Neural progenitor cell (in vitro differentiated cells): ENCODE measurements at regions not wholly inside any gene's neighbourhood (a gene's known extent, or its start where the extent isn't known, plus 50 kb on each side); places are given as distances from the start of the nearest gene placed in this dataset.

Experiments used
- DNase-seq: peaks from one replicate; pipeline ENCODE4 v3.0.0-alpha.2; 2016; ENCODE audit warnings: low spot score
- H2AFZ ChIP-seq: fragments of 200-600 bp; sonication (generic); replicated peaks from 2 replicates; pipeline ENCODE4 v1.6.1; 2016; ENCODE audit warnings: antibody characterized with exemption
- H3F3A ChIP-seq: fragments of 200-600 bp; sonication (generic); 2 replicates; pipeline ENCODE4 v1.6.1; 2016; ENCODE audit warnings: antibody characterized with exemption, low read depth
- H3K27ac ChIP-seq: fragments of 200-600 bp; sonication (generic); 2 replicates; pipeline ENCODE4 v1.5.1; 2016; ENCODE audit warnings: mild to moderate bottlenecking
- H3K27me3 ChIP-seq: fragments of 200-600 bp; sonication (generic); 2 replicates; pipeline ENCODE4 v1.6.1; 2016; ENCODE audit warnings: mild to moderate bottlenecking, moderate library complexity
- H3K36me3 ChIP-seq: fragments of 200-600 bp; sonication (generic); 2 replicates; pipeline ENCODE4 v1.5.1; 2016
- H3K4me1 ChIP-seq: fragments of 200-600 bp; sonication (generic); 2 replicates; pipeline ENCODE4 v1.6.1; 2016; ENCODE audit warnings: mixed run types
- H3K4me2 ChIP-seq: fragments of 200-600 bp; sonication (generic); 2 replicates; pipeline ENCODE4 v1.6.1; 2016
- H3K4me3 ChIP-seq: fragments of 200-600 bp; sonication (generic); 2 replicates; pipeline ENCODE4 v1.5.1; 2016
- H3K79me2 ChIP-seq: fragments of 200-600 bp; sonication (generic); 2 replicates; pipeline ENCODE4 v1.6.1; 2016; ENCODE audit warnings: low read depth
- H3K9ac ChIP-seq: fragments of 200-600 bp; sonication (generic); 2 replicates; pipeline ENCODE4 v1.6.1; 2016
- H3K9me3 ChIP-seq: fragments of 200-600 bp; sonication (generic); 2 replicates; pipeline ENCODE4 v1.5.1; 2016; ENCODE audit warnings: low read depth
- H4K20me1 ChIP-seq: fragments of 200-600 bp; sonication (generic); 2 replicates; pipeline ENCODE4 v1.6.1; 2016; ENCODE audit warnings: low read depth
- H3K27ac Mint-ChIP-seq: 3 replicates; pipeline ENCODE4 v1.8.0; 2021; ENCODE audit warnings: mixed read lengths
- H3K27me3 Mint-ChIP-seq: 2 replicates; pipeline ENCODE4 v1.8.0; 2022; ENCODE audit warnings: low read depth, mild to moderate bottlenecking, inconsistent platforms, moderate library complexity, mixed read lengths; ENCODE audit not compliant: insufficient read depth
- H3K36me3 Mint-ChIP-seq: 3 replicates; pipeline ENCODE4 v1.8.0; 2021; ENCODE audit warnings: mixed read lengths
- H3K4me1 Mint-ChIP-seq: 3 replicates; pipeline ENCODE4 v1.8.0; 2021; ENCODE audit warnings: mixed read lengths
- H3K4me3 Mint-ChIP-seq: 3 replicates; pipeline ENCODE4 v1.8.0; 2021; ENCODE audit warnings: mild to moderate bottlenecking, moderate library complexity, mixed read lengths
- H3K9me3 Mint-ChIP-seq: 3 replicates; pipeline ENCODE4 v1.8.0; 2020; ENCODE audit warnings: mixed read lengths
- CTCF ChIP-seq: fragments of 200-600 bp; sonication (generic); IDR thresholded peaks from 2 replicates; pipeline ENCODE4 v1.5.1; 2017; ENCODE audit warnings: antibody characterized with exemption, mild to moderate bottlenecking
- EZH2 ChIP-seq: fragments of 200-600 bp; sonication (generic); IDR thresholded peaks from 2 replicates; pipeline ENCODE4 v1.6.1; 2017; ENCODE audit warnings: antibody characterized with exemption, mild to moderate bottlenecking, moderate library complexity
- EZH2phosphoT487 ChIP-seq: fragments of 200-600 bp; sonication (generic); IDR thresholded peaks from 2 replicates; pipeline ENCODE4 v1.6.1; 2017; ENCODE audit warnings: antibody characterized with exemption

- Mint-ChIP-seq H3K27ac (no peak overlapping the region), H3K9me3 (no peaks in the 10 kb centered on the region), H3K4me3 (no peak overlapping the region), H3K4me1 (peaks cover 4% of the 10 kb centered on the region), H3K27me3 (peaks cover 6% of the 10 kb centered on the region), H3K36me3 (no peaks in the 10 kb centered on the region)
- Histone ChIP-seq H3K36me3 (no peaks in the 10 kb centered on the region), H3K4me2 (no peak overlapping the region), H3F3A (no peaks in the 10 kb centered on the region), H3K27ac (no peak overlapping the region), H3K4me3 (no peak overlapping the region), H2AFZ (no peak overlapping the region), H3K79me2 (no peaks in the 10 kb centered on the region), H3K9me3 (no peaks in the 10 kb centered on the region), H3K4me1 (peaks cover 3% of the 10 kb centered on the region), H3K27me3 (no peaks in the 10 kb centered on the region), H4K20me1 (no peaks in the 10 kb centered on the region), H3K9ac (no peak overlapping the region)
- DNase-seq, result no peak
- TF ChIP-seq EZH2phosphoT487 (no peak), EZH2 (no peak), CTCF (no peak)
Measured at GRCh38 chr7:114761973-114762372, 159.9 kb upstream of the MDFIC start.

DNA sequence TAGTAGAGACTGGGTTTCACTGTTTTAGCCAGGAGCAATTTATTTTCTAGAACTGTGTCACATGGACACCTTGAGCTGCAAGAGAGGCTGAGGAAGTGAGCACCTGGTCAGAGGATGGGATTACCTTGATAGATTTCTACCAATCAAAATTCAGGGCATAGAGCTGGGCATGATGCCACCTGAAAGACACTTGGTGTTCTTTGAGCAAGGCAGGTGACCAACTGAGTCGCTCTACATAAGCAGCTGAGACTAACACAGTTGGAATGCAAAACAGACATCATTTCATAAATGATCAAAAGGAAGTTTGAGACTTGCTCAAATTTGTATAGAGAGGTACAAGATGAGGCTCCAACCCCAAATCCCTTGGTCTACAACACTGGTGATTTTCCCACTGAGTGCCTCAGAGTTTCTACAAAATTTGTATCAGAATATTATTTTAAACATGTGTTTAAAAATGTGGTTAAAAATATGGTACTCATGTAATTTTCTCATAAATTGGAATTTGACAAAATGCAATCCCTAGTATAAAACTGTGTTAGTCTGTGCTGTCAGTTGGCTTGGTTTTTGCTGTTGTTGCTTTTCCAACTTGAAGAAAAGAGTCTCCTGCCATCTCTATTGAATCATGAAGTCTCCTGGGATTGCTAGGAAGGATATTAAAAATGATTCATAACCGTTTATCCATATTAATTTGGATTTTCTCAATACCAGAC lies 156.4 kb upstream of the MDFIC start:
- Histone ChIP-seq H3K4me1 (no peaks in the 10 kb centered on the region), H3K4me2 (no peak overlapping the region), H3K36me3 (no peaks in the 10 kb centered on the region), H3K9ac (no peak overlapping the region), H2AFZ (no peak overlapping the region), H4K20me1 (no peaks in the 10 kb centered on the region), H3K27me3 (no peaks in the 10 kb centered on the region), H3F3A (no peaks in the 10 kb centered on the region), H3K79me2 (no peaks in the 10 kb centered on the region), H3K9me3 (no peaks in the 10 kb centered on the region), H3K27ac (no peak overlapping the region), H3K4me3 (no peak overlapping the region)
- H3K27me3 Mint-ChIP-seq, result no peaks in the 10 kb centered on the region
- no peak overlapping the region for H3K27ac Mint-ChIP-seq
- H3K4me3 Mint-ChIP-seq, result no peak overlapping the region
- no peaks in the 10 kb centered on the region for H3K36me3 Mint-ChIP-seq
- H3K9me3 Mint-ChIP-seq, result no peaks in the 10 kb centered on the region
- DNase-seq, result no peak
- no peak for TF ChIP-seq EZH2phosphoT487
- no peaks in the 10 kb centered on the region for H3K4me1 Mint-ChIP-seq

DNA sequence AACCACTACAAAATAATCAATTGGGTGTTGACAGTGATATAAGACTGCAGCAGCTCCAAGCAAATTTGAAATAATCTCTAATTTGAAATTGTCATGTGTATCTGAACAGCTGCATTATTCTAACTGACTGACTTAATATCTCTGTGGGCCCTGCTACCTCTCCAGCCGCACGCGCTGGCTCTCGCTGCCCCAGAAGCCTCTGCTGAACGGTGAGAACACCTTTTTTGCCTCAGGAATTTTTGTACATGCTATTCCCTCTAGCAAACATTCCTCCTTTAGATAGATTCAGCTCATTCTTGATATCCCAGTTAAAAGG lies 155.9 kb upstream of the MDFIC start:
- Histone ChIP-seq H3K27ac (no peak overlapping the region), H3K9ac (no peak overlapping the region), H3K36me3 (no peaks in the 10 kb centered on the region), H3K4me3 (no peak overlapping the region), H3K27me3 (no peaks in the 10 kb centered on the region), H4K20me1 (no peaks in the 10 kb centered on the region), H3F3A (no peaks in the 10 kb centered on the region), H3K4me1 (no peaks in the 10 kb centered on the region), H3K9me3 (no peaks in the 10 kb centered on the region), H3K4me2 (no peak overlapping the region), H3K79me2 (no peaks in the 10 kb centered on the region), H2AFZ (no peak overlapping the region)
- Mint-ChIP-seq H3K9me3 (no peaks in the 10 kb centered on the region), H3K4me3 (no peak overlapping the region), H3K4me1 (no peaks in the 10 kb centered on the region), H3K36me3 (no peaks in the 10 kb centered on the region), H3K27me3 (no peaks in the 10 kb centered on the region), H3K27ac (no peak overlapping the region)
- TF ChIP-seq EZH2phosphoT487 (no peak), EZH2 (no peak), CTCF (no peak)
- DNase-seq, result no peak

DNA sequence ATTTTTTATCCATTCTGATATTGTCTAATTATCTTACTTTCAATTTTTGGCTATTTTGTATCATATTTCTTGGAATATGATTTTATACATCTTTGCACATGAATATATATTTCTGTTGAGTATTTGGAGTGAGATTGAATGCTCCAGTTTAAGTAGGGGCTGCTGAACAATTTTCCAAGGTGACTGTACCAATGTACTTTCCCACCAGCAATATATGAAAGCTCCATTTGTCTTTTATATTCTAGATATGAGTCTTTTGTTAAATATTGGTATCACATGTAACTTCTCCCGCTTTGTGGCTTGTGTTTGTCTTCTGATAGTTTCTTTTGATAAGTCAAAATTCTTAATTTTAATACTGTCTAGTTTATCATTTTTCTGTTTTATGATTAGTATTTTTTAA lies 144.6 kb upstream of the MDFIC start:
- no peak overlapping the region for H3K4me3 Mint-ChIP-seq
- TF ChIP-seq CTCF (no peak), EZH2phosphoT487 (no peak), EZH2 (no peak)

More for the DNA sequence above, 144.6 kb upstream of the MDFIC start:
- Histone ChIP-seq H3K9me3 (no peaks in the 10 kb centered on the region), H3K27me3 (no peaks in the 10 kb centered on the region), H3K4me1 (no peaks in the 10 kb centered on the region), H3F3A (no peaks in the 10 kb centered on the region), H4K20me1 (no peaks in the 10 kb centered on the region), H3K4me3 (no peak overlapping the region), H3K4me2 (no peak overlapping the region), H3K9ac (no peak overlapping the region), H3K79me2 (no peaks in the 10 kb centered on the region), H3K27ac (no peak overlapping the region), H2AFZ (no peak overlapping the region), H3K36me3 (no peaks in the 10 kb centered on the region)
- H3K4me1 Mint-ChIP-seq, result no peaks in the 10 kb centered on the region
- no peaks in the 10 kb centered on the region for H3K36me3 Mint-ChIP-seq
- no peaks in the 10 kb centered on the region for H3K9me3 Mint-ChIP-seq
- no peaks in the 10 kb centered on the region for H3K27me3 Mint-ChIP-seq
- no peak overlapping the region for H3K27ac Mint-ChIP-seq
- no peak for DNase-seq
